ENCODE measurements at regions not wholly inside any gene's neighbourhood (a gene's known extent, or its start where the extent isn't known, plus 50 kb on each side); places are given as distances from the start of the nearest gene placed in this dataset.

- no peak for TF ChIP-seq REST (IDR thresholded peaks at IDR 0.05; ENCODE audit: low read depth)
Measured at GRCh38 chr10:70974920-70975319, 86.6 kb upstream of the PCBD1 start (continued).

GRCh38 chr10:70976063-70976695 is 87.8 kb upstream of the PCBD1 start:
- no peaks in the 10 kb centered on the region for H3K36me3 ChIP-seq (ENCODE audit: control insufficient read depth in 1 of 2, insufficient read depth in 2 of 2, low read length in 2 of 2)
- H3K9me3 ChIP-seq (ENCODE audit: control insufficient read depth in 1 of 2, insufficient read depth in 1 of 2, low read depth in 1 of 2, low read length in 2 of 2) = no peaks in the 10 kb centered on the region
- ChIA-PET POLR2A (no interaction called here), RAD21 (ENCODE audit: low non-redundant PET in 1 of 2, low total read pairs in 2 of 2, uncharacterized antibody in 2 of 2, unreplicated experiment in 2 of 2) (no interaction called here), CTCF (no interaction called here)
- H3K4me3 ChIP-seq (replicated peaks in 1 of 2; ENCODE audit: low read depth in 1 of 2, low read length in 2 of 2) = no peak overlapping the region
- H2AFZ ChIP-seq (ENCODE audit: low read depth, low read length, poor library complexity, severe bottlenecking) = no peak overlapping the region
- no peak overlapping the region for H3K4me2 ChIP-seq (ENCODE audit: low read length)
- TF ChIP-seq FOSL1 (IDR thresholded peaks at IDR 0.05; ENCODE audit: low read depth) (no peak), JUND (IDR thresholded peaks at IDR 0.05) (no peak), SP1 (IDR thresholded peaks at IDR 0.05; ENCODE audit: low read depth) (no peak), ZNF274 (IDR thresholded peaks at IDR 0.05; ENCODE audit: low read depth, low read length) (no peak), CBX3 (IDR thresholded peaks at IDR 0.05; ENCODE audit: low read depth) (no peak), SRF (IDR thresholded peaks at IDR 0.05; ENCODE audit: low read depth) (no peak), CTCF (IDR thresholded peaks at IDR 0.05 in 2 of 3, conservative IDR thresholded peaks at IDR 0.05 in 1 of 3; ENCODE audit: borderline replicate concordance in 1 of 3, insufficient read depth in 1 of 3, low read depth in 2 of 3, low read length in 2 of 3) (no peak), SIN3A (IDR thresholded peaks at IDR 0.05; ENCODE audit: low read depth) (no peak), YY1 (IDR thresholded peaks at IDR 0.05; ENCODE audit: extremely low read depth, insufficient replicate concordance, low read depth, low read length) (no peak), CEBPB (IDR thresholded peaks at IDR 0.05; ENCODE audit: low read depth) (no peak), EZH2 (IDR thresholded peaks at IDR 0.05) (no peak)
- ATAC-seq (no peak), DNase-seq (ENCODE audit: low read depth, low spot score) (no peak)
- peaks cover 2% of the 10 kb centered on the region; the same call in 1 of the 2 replicates for H3K27me3 ChIP-seq (ENCODE audit: insufficient read depth, low read length)
- no TSS peak for BruUV-seq (replicated peaks)
- H3K9me2 ChIP-seq (ENCODE audit: insufficient read depth) = no peaks in the 10 kb centered on the region
- no peak overlapping the region for H3K9ac ChIP-seq (ENCODE audit: low read length)
- intact Hi-C loops (cut with micrococcal nuclease) = no loop called here
- peaks cover 4 to 8% of the 10 kb centered on the region in 2 experiments for H3K4me1 ChIP-seq (ENCODE audit: control insufficient read depth in 1 of 2, insufficient read depth in 2 of 2, low read length in 2 of 2)
- no peaks in the 10 kb centered on the region for H3K79me2 ChIP-seq (ENCODE audit: insufficient read depth, low read length)
- H4K20me1 ChIP-seq (ENCODE audit: insufficient read depth) = no peaks in the 10 kb centered on the region
- no peak overlapping the region for H3K27ac ChIP-seq (ENCODE audit: low read depth, low read length)

All from HCT116 (cell line).